ENCODE measurements at regions not wholly inside any gene's neighbourhood (a gene's known extent, or its start where the extent isn't known, plus 50 kb on each side); places are given as distances from the start of the nearest gene placed in this dataset.
"Not testable (repeated sequence)": the region's sequence is repeated elsewhere in the genome, so short reads cannot be mapped to it uniquely, and the experiment has no call there.

DNA sequence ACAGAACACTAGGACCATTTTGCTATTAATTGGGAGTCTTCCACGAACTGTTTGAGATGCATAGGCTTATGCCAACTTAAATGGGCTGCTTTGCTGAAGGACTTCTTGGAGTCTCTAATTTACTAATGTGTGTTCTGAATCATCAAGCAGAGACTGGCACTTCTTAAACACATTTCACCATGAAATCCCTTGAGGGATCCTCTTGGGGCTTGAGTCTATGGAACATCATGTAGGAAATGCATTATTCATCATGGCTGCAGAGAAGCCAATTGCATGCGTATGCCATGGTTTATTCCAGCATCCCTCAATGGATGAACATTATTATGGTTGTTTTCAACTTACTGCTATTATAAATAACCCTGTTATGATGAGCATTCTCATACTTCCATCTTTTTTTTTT, 73.4 kb downstream of the FGD2 start:
- H3K27me3 Mint-ChIP-seq (ENCODE audit: low read depth), result no peaks in the 10 kb centered on the region
- peaks cover 1% of the 10 kb centered on the region for H3K36me3 Mint-ChIP-seq (ENCODE audit: low read depth)
- H3K27ac Mint-ChIP-seq, result no peak overlapping the region
- no peak overlapping the region for H3K4me3 Mint-ChIP-seq
- H3K9me3 Mint-ChIP-seq, result no peaks in the 10 kb centered on the region
- H3K4me1 Mint-ChIP-seq (ENCODE audit: low read depth), result peaks cover 4% of the 10 kb centered on the region

DNA sequence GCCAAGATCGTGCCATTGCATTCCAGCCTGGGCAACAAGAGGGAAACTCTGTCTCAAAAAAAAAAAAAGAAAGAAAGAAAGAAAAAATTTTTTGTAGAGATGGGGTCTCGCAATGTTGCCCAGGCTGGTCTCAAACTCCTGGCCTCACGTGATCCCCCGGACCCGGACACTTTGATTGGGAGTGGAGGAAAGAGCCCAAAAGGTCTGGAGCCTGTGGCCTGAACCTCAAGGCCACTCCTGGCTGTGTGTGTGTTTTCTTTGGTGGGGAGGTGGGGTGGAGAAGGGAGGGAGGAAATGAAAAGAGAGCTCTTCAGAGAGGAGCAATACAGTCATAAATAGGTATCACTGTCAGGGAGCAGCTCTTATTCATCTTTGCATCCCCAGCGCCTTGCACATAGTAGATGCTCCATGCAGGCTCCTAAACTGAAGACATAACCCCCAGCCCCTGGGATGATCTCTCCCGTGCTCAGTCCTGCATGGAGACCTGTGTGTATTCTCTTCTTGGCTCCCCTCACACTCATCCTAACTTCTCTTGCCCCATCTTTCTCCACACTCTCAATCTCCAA, 75.7 kb downstream of the FGD2 start:
- Mint-ChIP-seq H3K9me3 (no peaks in the 10 kb centered on the region), H3K4me3 (no peak overlapping the region), H3K36me3 (ENCODE audit: low read depth) (no peaks in the 10 kb centered on the region), H3K27ac (no peak overlapping the region), H3K4me1 (ENCODE audit: low read depth) (peaks cover 4% of the 10 kb centered on the region), H3K27me3 (ENCODE audit: low read depth) (no peaks in the 10 kb centered on the region)

DNA sequence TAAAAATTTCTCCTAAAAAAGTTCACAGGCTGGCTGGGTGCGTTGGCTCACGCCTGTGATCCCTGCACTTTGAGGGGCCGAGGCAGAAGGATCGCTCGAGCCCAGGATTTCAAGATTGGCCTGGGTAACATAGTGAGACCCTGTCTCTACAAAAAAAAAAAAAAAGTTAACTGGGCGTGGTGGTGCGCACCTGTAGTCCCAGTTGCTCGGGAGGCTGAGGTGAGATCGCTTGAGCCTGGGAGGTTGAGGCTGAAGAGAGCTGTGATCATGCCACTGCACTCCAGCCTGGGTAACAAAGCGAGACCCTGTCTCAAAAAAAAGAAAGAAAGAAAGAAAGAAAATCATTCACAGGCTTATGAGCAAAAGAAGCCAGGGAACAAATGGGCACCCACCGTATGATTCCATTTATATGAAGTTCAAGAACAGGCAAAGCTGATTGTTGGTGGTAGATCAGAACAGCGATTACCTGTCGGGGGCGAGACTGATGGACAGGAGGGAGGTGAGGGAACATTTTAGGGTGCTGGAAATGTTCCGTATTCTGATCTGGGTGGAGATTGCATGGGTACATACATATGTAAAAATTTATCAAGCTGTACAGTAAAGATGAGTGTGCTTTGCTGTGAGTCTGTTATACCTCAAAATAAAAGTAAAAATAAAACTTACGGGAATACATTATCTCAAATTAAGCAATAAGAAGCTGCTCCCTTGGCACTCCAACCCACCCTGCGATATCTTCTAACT, 77.1 kb downstream of the FGD2 start:
- no peak overlapping the region for H3K27ac Mint-ChIP-seq
- no peaks in the 10 kb centered on the region for H3K36me3 Mint-ChIP-seq (ENCODE audit: low read depth)
- no peaks in the 10 kb centered on the region for H3K27me3 Mint-ChIP-seq (ENCODE audit: low read depth)
- peaks cover 4% of the 10 kb centered on the region for H3K4me1 Mint-ChIP-seq (ENCODE audit: low read depth)
- H3K9me3 Mint-ChIP-seq, result no peaks in the 10 kb centered on the region
- no peak overlapping the region for H3K4me3 Mint-ChIP-seq

DNA sequence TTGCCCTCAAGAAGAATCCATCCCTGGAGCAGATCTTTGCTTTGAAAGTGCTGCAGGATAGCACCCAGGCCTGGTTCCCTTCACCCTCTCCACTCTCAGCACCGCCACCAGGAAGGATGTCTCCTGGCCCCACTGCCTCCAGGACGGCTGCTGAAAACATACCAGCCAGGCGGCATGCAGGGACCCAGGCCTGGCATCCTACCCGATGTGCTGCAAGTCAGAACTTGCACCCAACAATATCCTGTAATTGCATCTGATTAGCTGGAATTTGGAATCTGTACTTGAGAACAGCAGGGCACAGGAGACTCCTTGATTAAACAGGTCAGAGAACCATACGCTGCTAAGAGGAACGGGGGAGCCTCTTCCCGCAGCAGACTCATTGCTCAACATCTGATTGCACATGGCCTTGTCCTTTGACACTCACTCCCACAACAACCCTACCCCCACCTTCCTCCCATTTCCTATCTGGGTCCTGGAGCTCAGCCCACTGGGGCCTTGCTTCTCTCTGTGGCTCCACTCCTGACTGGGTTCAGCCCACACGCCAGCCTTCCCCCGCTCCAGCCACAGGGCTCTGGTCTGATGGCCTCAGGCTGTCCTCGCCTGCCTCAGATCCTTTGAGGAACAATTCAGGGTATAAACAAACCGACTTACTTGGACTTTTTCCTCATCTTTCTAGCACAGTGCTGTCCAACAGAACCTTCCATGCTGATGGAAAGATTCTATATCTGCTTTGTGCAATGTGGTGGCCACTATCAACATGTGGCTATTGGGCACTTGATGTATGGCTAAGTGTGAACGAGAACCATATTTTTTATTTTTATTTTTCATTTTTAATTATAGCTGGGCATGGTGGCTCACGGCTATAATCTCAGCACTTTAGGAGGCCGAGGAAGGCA, 78.0 kb downstream of the FGD2 start:
- Mint-ChIP-seq H3K9me3 (no peaks in the 10 kb centered on the region), H3K4me3 (no peak overlapping the region), H3K36me3 (ENCODE audit: low read depth) (no peaks in the 10 kb centered on the region), H3K27ac (no peak overlapping the region), H3K27me3 (ENCODE audit: low read depth) (no peaks in the 10 kb centered on the region), H3K4me1 (ENCODE audit: low read depth) (peaks cover 4% of the 10 kb centered on the region)

DNA sequence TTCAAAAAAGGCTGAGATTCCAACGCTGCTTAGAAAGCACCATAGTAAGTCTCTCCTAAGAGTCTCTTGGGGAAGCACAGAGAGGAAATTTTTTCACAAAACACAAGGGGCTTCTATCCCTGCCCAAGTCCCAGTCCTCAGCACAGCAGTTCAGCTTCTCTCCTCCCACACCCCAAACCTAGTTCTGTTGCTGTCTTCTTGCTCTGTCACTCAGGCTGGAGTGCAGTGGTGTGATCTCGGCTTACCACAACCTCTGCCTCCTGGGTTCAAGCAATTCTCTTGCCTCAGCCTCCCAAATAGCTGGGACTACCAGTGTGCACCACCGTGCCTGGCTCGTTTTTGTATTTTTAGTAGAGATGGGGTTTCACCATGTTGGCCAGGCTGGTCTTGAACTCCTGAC, 79.2 kb downstream of the FGD2 start:
- not testable (repeated sequence) for H3K27ac Mint-ChIP-seq; H3K4me1 Mint-ChIP-seq (ENCODE audit: low read depth); H3K4me3 Mint-ChIP-seq; H3K27me3 Mint-ChIP-seq (ENCODE audit: low read depth); H3K36me3 Mint-ChIP-seq (ENCODE audit: low read depth); H3K9me3 Mint-ChIP-seq

DNA sequence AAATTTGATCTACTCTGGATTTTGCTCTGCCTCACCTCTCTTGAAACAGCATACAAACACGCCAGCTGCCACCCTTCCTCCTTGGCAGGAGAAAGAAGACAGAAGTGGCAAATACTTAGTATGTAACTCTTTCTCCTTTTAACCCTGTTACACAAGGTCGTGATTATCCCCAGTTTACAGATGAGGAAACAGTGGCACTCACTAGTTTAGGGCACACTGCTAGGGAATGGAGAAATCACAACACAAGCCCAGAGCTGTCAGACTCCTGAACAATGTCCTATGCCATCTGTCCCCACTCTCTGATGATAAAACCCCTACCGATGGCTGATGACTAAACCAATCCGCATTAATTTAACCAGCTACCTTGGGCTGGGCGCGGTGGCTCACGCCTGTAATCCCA, 79.7 kb downstream of the FGD2 start:
- H3K27me3 Mint-ChIP-seq (ENCODE audit: low read depth), result no peaks in the 10 kb centered on the region
- no peak overlapping the region for H3K27ac Mint-ChIP-seq
- H3K36me3 Mint-ChIP-seq (ENCODE audit: low read depth), result no peaks in the 10 kb centered on the region
- H3K4me1 Mint-ChIP-seq (ENCODE audit: low read depth), result peaks cover 4% of the 10 kb centered on the region
- H3K9me3 Mint-ChIP-seq, result no peaks in the 10 kb centered on the region
- no peak overlapping the region for H3K4me3 Mint-ChIP-seq

DNA sequence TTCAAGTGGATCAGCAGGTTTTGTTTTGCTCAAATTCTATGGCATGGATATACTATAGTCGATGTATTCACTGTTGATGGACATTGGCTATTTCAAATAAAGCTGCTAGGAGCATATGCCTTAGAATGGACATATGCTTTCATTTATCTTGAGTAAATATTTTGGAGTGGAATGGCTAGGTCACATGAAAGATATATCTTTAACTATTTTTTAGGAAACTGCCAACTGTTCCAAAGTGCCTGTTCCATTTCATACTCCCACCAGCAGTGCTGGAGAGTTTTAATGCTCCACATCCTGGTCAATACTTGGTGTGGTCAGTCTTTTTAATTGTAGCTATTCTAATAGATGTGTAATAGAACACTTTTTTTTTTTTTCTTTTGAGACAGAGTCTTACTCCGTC, 81.1 kb upstream of the PIM1 start:
- Mint-ChIP-seq H3K4me3 (no peak overlapping the region), H3K4me1 (ENCODE audit: low read depth) (peaks cover 6% of the 10 kb centered on the region), H3K36me3 (ENCODE audit: low read depth) (no peaks in the 10 kb centered on the region), H3K9me3 (no peaks in the 10 kb centered on the region), H3K27me3 (ENCODE audit: low read depth) (no peaks in the 10 kb centered on the region), H3K27ac (no peak overlapping the region)

DNA sequence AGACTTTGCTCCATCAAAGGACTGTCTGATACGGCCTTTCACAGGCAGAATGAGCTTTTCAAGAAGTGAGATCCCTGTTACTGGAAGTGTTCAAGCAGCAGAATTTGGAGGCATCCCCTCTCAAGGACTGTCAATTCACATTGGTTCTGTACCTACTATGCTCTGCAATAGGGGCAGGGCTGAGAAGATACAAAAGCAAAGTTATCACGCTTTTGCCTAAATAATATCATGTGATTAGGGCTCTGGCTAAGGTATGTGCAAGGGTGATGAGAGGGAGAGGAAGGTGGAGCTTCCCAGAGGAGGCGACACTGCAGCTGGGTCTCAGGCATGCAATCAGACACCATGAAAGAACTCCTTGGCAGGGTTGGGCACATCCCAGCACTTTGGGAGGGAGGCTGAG, 80.2 kb upstream of the PIM1 start:
- H3K27me3 Mint-ChIP-seq (ENCODE audit: low read depth), result no peaks in the 10 kb centered on the region
- peaks cover 10% of the 10 kb centered on the region for H3K4me1 Mint-ChIP-seq (ENCODE audit: low read depth)
- H3K27ac Mint-ChIP-seq, result no peak overlapping the region

DNA sequence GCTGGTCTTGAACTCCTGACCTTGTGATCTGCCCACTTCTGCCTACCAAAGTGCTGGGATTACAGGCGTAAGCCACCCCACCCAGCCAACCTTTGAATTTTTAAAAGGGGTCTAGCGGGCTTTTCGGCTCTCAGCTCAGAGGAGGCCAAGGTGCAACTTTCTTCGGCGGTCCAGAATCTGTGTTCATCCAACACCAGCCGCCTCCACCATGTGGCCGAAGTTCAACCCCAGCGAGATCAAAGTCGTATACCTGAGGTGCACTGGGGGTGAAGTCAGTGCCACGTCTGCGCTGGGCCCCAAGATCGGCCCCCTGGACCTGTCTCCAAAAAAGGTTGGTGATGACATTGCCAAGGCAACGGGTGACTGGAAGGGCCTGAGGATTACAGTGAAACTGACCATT, 78.8 kb upstream of the PIM1 start:
- not testable (repeated sequence) for H3K4me3 Mint-ChIP-seq; H3K36me3 Mint-ChIP-seq (ENCODE audit: low read depth); H3K9me3 Mint-ChIP-seq; H3K27ac Mint-ChIP-seq; H3K27me3 Mint-ChIP-seq (ENCODE audit: low read depth)
- H3K4me1 Mint-ChIP-seq (ENCODE audit: low read depth), result peaks cover 13% of the 10 kb centered on the region

More for the DNA sequence above, 80.2 kb upstream of the PIM1 start:
- Mint-ChIP-seq H3K36me3 (ENCODE audit: low read depth) (no peaks in the 10 kb centered on the region), H3K9me3 (no peaks in the 10 kb centered on the region), H3K4me3 (no peak overlapping the region)

DNA sequence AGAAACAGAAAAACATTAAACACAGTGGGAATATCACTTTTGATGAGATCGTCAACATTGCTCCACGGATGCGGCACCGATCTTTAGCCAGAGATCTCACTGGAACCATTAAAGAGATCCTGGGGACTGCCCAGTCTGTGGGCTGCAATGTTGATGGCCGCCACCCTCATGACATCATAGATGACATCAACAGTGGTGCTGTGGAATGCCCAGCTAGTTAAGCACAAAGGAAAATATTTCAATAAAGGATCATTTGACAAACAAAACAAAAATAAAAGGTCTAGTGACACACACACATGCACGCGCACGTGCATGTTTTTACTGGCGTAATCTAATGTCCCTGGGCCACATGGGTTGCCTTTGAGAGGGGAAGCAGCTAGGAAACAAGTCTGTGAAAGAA, 78.4 kb upstream of the PIM1 start:
- H3K9me3 Mint-ChIP-seq; H3K4me3 Mint-ChIP-seq; H3K27ac Mint-ChIP-seq; H3K27me3 Mint-ChIP-seq (ENCODE audit: low read depth); H3K36me3 Mint-ChIP-seq (ENCODE audit: low read depth): not testable (repeated sequence)
- peaks cover 15% of the 10 kb centered on the region for H3K4me1 Mint-ChIP-seq (ENCODE audit: low read depth)

DNA sequence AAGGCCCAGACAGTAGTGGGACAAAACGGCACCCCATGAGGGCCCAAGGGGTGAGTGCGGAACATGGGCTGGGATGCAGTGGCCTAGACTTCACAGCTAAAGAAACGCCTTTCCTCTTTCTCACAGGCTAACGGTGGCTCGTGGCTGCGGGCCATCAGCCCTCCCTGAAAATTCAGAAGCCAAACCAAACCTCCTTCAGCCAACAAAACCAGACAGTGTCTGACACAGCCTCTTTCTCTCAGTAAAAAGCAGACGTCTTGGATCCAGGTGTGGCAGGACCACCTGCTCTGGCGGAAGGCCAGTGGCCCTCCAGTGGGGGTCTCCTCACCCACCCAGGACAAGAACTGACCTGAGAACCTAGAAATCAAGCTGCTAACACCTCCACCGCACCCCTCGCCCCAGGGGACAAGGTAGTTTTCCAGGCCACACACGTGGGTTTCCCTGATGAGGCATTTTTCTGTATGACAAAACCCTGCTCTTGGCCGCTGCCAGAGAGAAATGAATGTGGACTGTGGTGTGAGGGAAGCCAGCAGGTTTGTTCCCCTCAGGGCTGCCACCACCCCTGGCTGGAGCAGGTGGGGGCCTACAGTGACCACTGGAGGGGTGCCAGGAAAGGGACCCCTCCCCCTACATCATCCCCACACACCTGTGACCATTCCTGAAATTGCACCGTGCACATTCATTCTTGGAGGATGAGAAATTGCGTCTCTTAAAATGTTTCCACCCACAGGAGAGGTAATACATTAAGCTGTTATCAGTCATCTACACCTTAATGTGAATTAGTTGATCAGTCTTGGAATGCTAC, 76.8 kb upstream of the PIM1 start:
- H3K4me1 Mint-ChIP-seq (ENCODE audit: low read depth), result peaks cover 15% of the 10 kb centered on the region
- no peaks in the 10 kb centered on the region for H3K9me3 Mint-ChIP-seq
- no peak overlapping the region for H3K4me3 Mint-ChIP-seq
- no peaks in the 10 kb centered on the region for H3K27me3 Mint-ChIP-seq (ENCODE audit: low read depth)
- H3K36me3 Mint-ChIP-seq (ENCODE audit: low read depth), result no peaks in the 10 kb centered on the region
- no peak overlapping the region for H3K27ac Mint-ChIP-seq

DNA sequence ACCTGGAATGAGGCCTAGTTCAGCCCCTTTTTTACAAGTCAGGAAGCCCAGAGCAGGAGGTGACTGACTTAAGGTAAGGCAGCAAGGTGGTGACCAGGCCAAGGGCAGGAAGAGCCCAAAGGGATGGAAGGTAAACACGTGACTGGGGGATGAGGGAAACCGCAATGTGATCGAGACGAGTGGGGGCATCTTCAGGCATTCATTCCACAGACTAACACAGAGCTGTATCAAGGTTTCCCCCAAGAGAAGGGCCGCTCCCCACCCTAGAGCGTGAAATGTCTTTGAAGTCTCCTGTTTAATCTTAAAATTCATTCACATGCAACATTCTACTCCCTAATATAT, 76.3 kb upstream of the PIM1 start:
- Mint-ChIP-seq H3K4me1 (ENCODE audit: low read depth) (peaks cover 15% of the 10 kb centered on the region), H3K4me3 (peak overlapping the region; percentile 15), H3K27ac (no peak overlapping the region), H3K9me3 (no peaks in the 10 kb centered on the region), H3K27me3 (ENCODE audit: low read depth) (no peaks in the 10 kb centered on the region), H3K36me3 (ENCODE audit: low read depth) (no peaks in the 10 kb centered on the region)

DNA sequence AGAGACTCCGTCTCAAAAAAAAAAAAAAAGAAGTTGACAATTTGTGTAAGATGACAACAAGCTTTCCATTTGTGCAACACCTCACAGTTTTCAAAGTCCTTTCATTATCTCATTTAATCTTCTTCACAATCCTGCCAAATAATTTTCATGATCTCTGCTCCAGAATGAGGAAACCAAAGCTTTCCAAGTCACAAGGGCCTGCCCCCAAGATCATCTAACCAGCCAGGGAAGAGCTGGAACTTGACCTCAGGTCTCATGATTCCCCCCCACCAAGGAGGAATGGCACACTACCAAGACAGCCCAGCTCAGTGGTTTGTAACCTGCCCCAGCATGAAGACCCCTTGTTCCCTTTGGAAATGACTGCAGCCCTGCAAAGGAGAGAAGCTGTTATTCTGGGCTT, 74.0 kb upstream of the PIM1 start:
- Mint-ChIP-seq H3K27me3 (ENCODE audit: low read depth) (no peaks in the 10 kb centered on the region), H3K36me3 (ENCODE audit: low read depth) (no peaks in the 10 kb centered on the region), H3K4me3 (no peak overlapping the region), H3K27ac (no peak overlapping the region), H3K4me1 (ENCODE audit: low read depth) (peaks cover 18% of the 10 kb centered on the region), H3K9me3 (no peaks in the 10 kb centered on the region)

DNA sequence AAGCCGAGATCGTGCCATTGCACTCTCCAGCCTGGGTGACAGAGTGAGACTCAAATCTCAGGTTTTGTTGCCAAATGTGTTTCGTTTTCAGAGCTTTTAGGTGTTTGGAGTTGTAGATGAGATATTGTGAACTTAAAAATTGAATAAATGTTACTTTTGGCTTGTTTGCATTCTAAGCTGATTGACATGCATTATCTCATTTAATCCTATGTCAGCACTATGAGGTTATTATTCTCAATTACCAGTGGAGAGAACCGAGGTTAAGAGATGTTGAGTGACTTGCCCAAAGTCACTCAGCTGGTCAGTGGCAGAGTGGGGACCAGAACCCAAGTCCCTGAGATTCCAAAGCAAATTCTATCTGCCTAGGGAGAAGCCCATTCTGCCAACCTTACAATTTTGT, 72.6 kb upstream of the PIM1 start:
- H3K4me3 Mint-ChIP-seq, result no peak overlapping the region
- no peaks in the 10 kb centered on the region for H3K9me3 Mint-ChIP-seq
- peaks cover 24% of the 10 kb centered on the region for H3K4me1 Mint-ChIP-seq (ENCODE audit: low read depth)
- H3K36me3 Mint-ChIP-seq (ENCODE audit: low read depth), result no peaks in the 10 kb centered on the region
- no peaks in the 10 kb centered on the region for H3K27me3 Mint-ChIP-seq (ENCODE audit: low read depth)
- H3K27ac Mint-ChIP-seq, result no peak overlapping the region
